RWPE1 (cell line): ENCODE measurements at regions not wholly inside any gene's neighbourhood (a gene's known extent, or its start where the extent isn't known, plus 50 kb on each side); places are given as distances from the start of the nearest gene placed in this dataset.

Experiments
- CTCF ChIA-PET: fragments of 350-600 bp; sonication (Branson Sonifier 250); formaldehyde crosslinking; extraction: SDS; loops from one replicate; lab custom pipeline; 2021; lab: Yijun Ruan, JAX
- POLR2A ChIA-PET: fragments of 400-600 bp; formaldehyde crosslinking; extraction: SDS; loops from one replicate; lab custom pipeline; 2020; ENCODE audit warnings: antibody characterized with exemption; ENCODE audit not compliant: low non-redundant PET; lab: Yijun Ruan, JAX
- DNase-seq: peaks from one replicate; pipeline ENCODE4 v3.0.0; 2012; ENCODE audit warnings: low spot score
- H3K27ac ChIP-seq: fragments of 450-650 bp; 2 replicates; pipeline ENCODE4 v1.5.1; 2017
- TF ChIP-seq, protein P1 (sequence below): fragments of 450-650 bp; conservative IDR thresholded peaks from 2 replicates; pipeline ENCODE4 v1.5.1; 2017; ENCODE audit warnings: low read depth, mild to moderate bottlenecking

DNA sequence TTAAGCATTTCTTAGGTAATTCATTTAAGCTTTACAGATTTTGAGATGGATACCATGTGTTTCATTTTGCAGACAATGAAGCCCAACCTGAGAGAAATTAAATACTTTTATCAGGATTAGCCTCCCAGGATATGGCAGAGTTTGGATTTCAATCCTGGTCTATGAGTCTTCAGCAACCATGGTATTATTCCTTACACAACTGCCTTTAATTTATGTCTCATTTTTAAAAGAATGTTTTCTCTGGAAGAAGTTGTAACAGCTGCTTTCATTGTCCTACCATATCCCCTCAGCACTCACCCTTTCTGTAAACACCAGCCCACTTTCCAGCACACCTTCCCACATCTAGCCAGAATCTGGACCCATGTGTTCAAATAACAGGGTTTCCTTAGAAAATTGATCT is 863.7 kb upstream of the VRK2 start:
- ChIA-PET POLR2A (no interaction called here), CTCF (no interaction called here)
- no peak overlapping the region for H3K27ac ChIP-seq
- TF ChIP-seq, protein P1, sequence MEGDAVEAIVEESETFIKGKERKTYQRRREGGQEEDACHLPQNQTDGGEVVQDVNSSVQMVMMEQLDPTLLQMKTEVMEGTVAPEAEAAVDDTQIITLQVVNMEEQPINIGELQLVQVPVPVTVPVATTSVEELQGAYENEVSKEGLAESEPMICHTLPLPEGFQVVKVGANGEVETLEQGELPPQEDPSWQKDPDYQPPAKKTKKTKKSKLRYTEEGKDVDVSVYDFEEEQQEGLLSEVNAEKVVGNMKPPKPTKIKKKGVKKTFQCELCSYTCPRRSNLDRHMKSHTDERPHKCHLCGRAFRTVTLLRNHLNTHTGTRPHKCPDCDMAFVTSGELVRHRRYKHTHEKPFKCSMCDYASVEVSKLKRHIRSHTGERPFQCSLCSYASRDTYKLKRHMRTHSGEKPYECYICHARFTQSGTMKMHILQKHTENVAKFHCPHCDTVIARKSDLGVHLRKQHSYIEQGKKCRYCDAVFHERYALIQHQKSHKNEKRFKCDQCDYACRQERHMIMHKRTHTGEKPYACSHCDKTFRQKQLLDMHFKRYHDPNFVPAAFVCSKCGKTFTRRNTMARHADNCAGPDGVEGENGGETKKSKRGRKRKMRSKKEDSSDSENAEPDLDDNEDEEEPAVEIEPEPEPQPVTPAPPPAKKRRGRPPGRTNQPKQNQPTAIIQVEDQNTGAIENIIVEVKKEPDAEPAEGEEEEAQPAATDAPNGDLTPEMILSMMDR: no peak
- no peak for DNase-seq

DNA sequence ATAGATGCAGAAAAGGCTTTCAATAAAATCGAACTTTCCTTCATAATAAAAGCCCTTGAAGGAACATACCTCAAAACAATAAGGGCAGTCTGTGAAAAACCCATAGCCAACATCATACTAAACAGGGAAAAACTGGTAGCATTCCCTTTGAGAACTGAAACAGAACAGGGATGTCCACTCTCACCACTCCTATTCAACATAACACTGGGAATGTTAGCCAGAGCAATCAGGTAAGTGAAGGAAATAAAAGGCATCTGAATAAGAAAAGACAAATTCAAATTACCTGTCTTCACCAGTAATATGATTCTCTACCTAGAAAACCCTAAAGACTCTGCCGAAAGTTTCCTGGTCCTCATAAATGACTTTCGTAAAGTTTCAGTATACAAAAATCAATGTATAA is 861.0 kb upstream of the VRK2 start:
- ChIA-PET POLR2A (no interaction called here), CTCF (no interaction called here)
- DNase-seq: no peak
- no peak overlapping the region for H3K27ac ChIP-seq
- TF ChIP-seq, protein P1: no peak

DNA sequence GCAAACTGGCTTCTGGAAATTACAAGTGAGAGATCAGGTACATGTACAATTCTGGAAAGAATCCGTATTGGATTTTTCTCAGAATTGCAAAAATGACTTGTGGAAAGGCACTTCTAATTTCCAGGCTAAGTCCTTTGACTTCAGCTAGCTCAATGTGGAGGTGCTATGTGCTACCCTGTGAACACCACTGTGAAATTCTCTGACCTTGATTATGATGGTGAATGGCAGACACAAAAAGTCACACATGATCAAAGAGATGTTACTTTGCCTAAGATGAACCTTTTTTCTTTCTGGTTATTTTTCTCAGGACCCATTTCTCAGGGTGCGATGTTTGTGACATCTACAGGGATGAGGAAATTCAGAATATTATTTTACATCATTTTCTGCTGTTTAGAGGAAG is 856.6 kb upstream of the VRK2 start:
- TF ChIP-seq, protein P1: no peak
- CTCF ChIA-PET: no interaction called here
- H3K27ac ChIP-seq: no peak overlapping the region
- no peak for DNase-seq
- POLR2A ChIA-PET: no interaction called here

DNA sequence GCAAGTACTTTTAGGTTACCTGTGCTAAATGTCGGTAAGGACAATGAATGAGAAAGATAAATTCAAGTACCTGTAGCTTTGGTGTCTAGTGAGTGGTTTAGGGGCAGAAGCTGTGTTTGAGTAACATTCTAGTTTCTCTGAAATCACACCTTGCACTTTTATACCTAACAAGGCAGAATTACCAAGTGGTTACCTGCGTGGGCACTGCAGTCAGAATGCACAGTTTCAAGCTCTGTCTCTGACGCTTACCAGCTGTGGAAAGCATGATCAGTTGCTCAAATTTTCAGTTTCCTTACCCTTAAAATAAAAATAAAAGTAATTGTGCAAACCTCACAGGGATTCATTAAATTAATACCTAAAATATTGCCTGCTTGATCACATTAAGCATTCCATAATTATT is 846.9 kb upstream of the VRK2 start:
- ChIA-PET CTCF (no interaction called here), POLR2A (no interaction called here)
- no peak overlapping the region for H3K27ac ChIP-seq
- TF ChIP-seq, protein P1: no peak
- no peak for DNase-seq

DNA sequence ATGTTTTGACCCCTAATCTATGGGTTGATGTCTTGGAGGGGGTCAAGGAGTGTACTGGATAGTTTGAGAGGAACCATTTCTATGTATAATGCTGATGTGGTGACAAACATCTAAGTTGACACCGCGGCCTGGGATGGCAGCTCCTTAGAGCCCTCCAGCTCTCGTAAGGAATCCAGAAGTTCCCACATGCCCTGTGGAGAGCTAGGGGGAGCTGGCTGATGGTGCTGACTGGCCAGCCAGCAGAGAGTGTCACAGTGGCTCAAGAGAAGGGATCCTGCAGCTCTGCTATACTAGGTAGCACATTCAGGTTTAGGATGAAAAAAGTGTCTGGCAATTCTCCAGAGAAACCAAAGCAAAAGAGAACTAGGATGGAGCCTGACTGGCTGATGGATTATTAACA is 842.2 kb upstream of the VRK2 start:
- CTCF ChIA-PET: no interaction called here
- TF ChIP-seq, protein P1: no peak
- no peak overlapping the region for H3K27ac ChIP-seq
- POLR2A ChIA-PET: no interaction called here
- DNase-seq: no peak

DNA sequence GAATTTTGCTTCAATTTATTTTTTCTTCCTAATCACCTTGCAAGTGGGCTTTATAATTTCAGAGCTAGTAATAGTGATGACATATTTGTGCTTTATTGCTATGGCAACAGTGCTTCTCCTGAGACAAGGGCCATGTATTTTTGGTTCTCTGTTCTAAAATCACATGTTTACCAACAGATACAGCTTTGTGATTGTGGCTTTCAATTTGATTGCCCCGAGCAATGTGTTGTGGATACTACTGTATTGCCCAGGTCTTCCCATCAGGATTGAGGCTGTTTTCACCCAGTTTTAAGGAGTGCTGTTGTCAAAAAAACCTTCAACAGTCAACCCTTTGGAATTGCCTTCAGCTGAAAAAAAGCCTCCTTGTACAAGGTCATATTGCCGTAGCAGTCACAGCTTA is 841.4 kb upstream of the VRK2 start:
- CTCF ChIA-PET: no interaction called here
- POLR2A ChIA-PET: no interaction called here

More for the DNA sequence above, 841.4 kb upstream of the VRK2 start:
- DNase-seq: no peak
- no peak overlapping the region for H3K27ac ChIP-seq
- TF ChIP-seq, protein P1: no peak
